H9 (cell line): ENCODE measurements at regions not wholly inside any gene's neighbourhood (a gene's known extent, or its start where the extent isn't known, plus 50 kb on each side); places are given as distances from the start of the nearest gene placed in this dataset.

Source experiments
- DNase-seq: peaks from one replicate; pipeline ENCODE4 v3.0.0-alpha.2; 2017
- H2AFZ ChIP-seq: one replicate; pipeline ENCODE4 v1.6.1; 2013; ENCODE audit warnings: mild to moderate bottlenecking, low read length, control low read depth, moderate library complexity
- H2AK5ac ChIP-seq: 2 replicates; pipeline ENCODE4 v1.6.1; 2013; ENCODE audit warnings: low read length, control low read depth, mixed read lengths; ENCODE audit not compliant: insufficient read length
- H2BK120ac ChIP-seq: one replicate; pipeline ENCODE4 v1.6.1; 2013; ENCODE audit warnings: low read depth, mild to moderate bottlenecking, low read length, control low read depth, inconsistent platforms; ENCODE audit not compliant: poor library complexity, severe bottlenecking
- H2BK12ac ChIP-seq: 2 replicates; pipeline ENCODE4 v1.6.1; 2013; ENCODE audit warnings: low read length, control low read depth, mixed read lengths, low read depth; ENCODE audit not compliant: insufficient read length
- H2BK15ac ChIP-seq: 2 replicates; pipeline ENCODE4 v1.6.1; 2013; ENCODE audit warnings: low read depth, low read length, control low read depth
- H2BK20ac ChIP-seq: one replicate; pipeline ENCODE4 v1.6.1; 2013; ENCODE audit warnings: low read depth, mild to moderate bottlenecking, low read length, control low read depth, inconsistent platforms; ENCODE audit not compliant: poor library complexity, severe bottlenecking
- H2BK5ac ChIP-seq: 2 replicates; pipeline ENCODE4 v1.6.1; 2013; ENCODE audit warnings: low read length, control low read depth, mixed read lengths; ENCODE audit not compliant: insufficient read length
- H3K14ac ChIP-seq: 2 replicates; pipeline ENCODE4 v1.6.1; 2013; ENCODE audit warnings: low read length, control low read depth; ENCODE audit not compliant: insufficient read depth
- H3K18ac ChIP-seq: 2 replicates; pipeline ENCODE4 v1.6.1; 2013; ENCODE audit warnings: low read depth, mild to moderate bottlenecking, mixed read lengths, low read length, control low read depth; ENCODE audit not compliant: insufficient read length
- H3K23ac ChIP-seq: 2 replicates; pipeline ENCODE4 v1.6.1; 2013; ENCODE audit warnings: low read length, control low read depth, mixed read lengths, low read depth; ENCODE audit not compliant: insufficient read length
- H3K23me2 ChIP-seq: 2 replicates; pipeline ENCODE4 v1.6.1; 2013; ENCODE audit warnings: low read depth, mild to moderate bottlenecking, mixed read lengths, low read length, control low read depth; ENCODE audit not compliant: insufficient read length, poor library complexity, severe bottlenecking
- H3K27ac ChIP-seq: 2 replicates; pipeline ENCODE4 v1.5.1; 2013; ENCODE audit warnings: low read length, control low read depth, mixed read lengths, low read depth; ENCODE audit not compliant: insufficient read length
- H3K27me3 ChIP-seq: 2 replicates; pipeline ENCODE4 v1.6.1; 2013; ENCODE audit warnings: low read length, control low read depth, inconsistent platforms; ENCODE audit not compliant: insufficient read depth
- H3K4ac ChIP-seq: 2 replicates; pipeline ENCODE4 v1.6.1; 2013; ENCODE audit warnings: low read depth, mild to moderate bottlenecking, control low read depth, inconsistent platforms, low read length, moderate library complexity
- H3K4me1 ChIP-seq: 2 replicates; pipeline ENCODE4 v1.6.1; 2013; ENCODE audit warnings: low read length, control low read depth, inconsistent platforms; ENCODE audit not compliant: insufficient read depth
- H3K4me2 ChIP-seq: 2 replicates; pipeline ENCODE4 v1.6.1; 2013; ENCODE audit warnings: low read length, control low read depth, mixed read lengths; ENCODE audit not compliant: insufficient read length, insufficient read depth
- H3K56ac ChIP-seq: 2 replicates; pipeline ENCODE4 v1.6.1; 2013; ENCODE audit warnings: low read depth, mild to moderate bottlenecking, mixed read lengths, low read length, control low read depth; ENCODE audit not compliant: insufficient read length
- H3K79me1 ChIP-seq: 2 replicates; pipeline ENCODE4 v1.6.1; 2013; ENCODE audit warnings: low read depth, mild to moderate bottlenecking, moderate library complexity, low read length, control low read depth, inconsistent platforms; ENCODE audit not compliant: insufficient read depth, poor library complexity, severe bottlenecking
- H3K79me2 ChIP-seq: 2 replicates; pipeline ENCODE4 v1.6.1; 2013; ENCODE audit warnings: low read length, control low read depth, inconsistent platforms; ENCODE audit not compliant: insufficient read depth
- H3K9ac ChIP-seq: 2 replicates; pipeline ENCODE4 v1.6.1; 2013; ENCODE audit warnings: low read length, control low read depth, mixed read lengths; ENCODE audit not compliant: insufficient read length; ENCODE audit errors: extremely low read depth
- H3K9me3 ChIP-seq: one replicate; pipeline ENCODE4 v1.6.1; 2013; ENCODE audit warnings: low read depth, low read length, inconsistent platforms; ENCODE audit not compliant: control insufficient read depth
- H3T11ph ChIP-seq: one replicate; pipeline ENCODE4 v1.6.1; 2013; ENCODE audit warnings: mild to moderate bottlenecking, low read length, control low read depth, inconsistent platforms
- H4K20me1 ChIP-seq: one replicate; pipeline ENCODE4 v1.6.1; 2013; ENCODE audit not compliant: control insufficient read depth, insufficient read length, insufficient read depth
- H4K5ac ChIP-seq: 2 replicates; pipeline ENCODE4 v1.6.1; 2013; ENCODE audit warnings: low read depth, mild to moderate bottlenecking, mixed read lengths, low read length, control low read depth; ENCODE audit not compliant: insufficient read length
- H4K8ac ChIP-seq: replicated peaks from 2 replicates; pipeline ENCODE4 v1.6.1; 2013; ENCODE audit warnings: low read length, control low read depth, mixed read lengths, low read depth; ENCODE audit not compliant: insufficient read length
- H4K91ac ChIP-seq: 2 replicates; pipeline ENCODE4 v1.6.1; 2013; ENCODE audit warnings: low read depth, mild to moderate bottlenecking, moderate library complexity, mixed read lengths, low read length, control low read depth; ENCODE audit not compliant: insufficient read length
- H3K27ac Mint-ChIP-seq, 3 experiments: 2 replicates in 2 of 3; 3 replicates in 1 of 3; pipeline ENCODE4 v1.8.0; 2020 to 2021; ENCODE audit warnings: mixed read lengths in 3 of 3, mild to moderate bottlenecking in 1 of 3, moderate library complexity in 1 of 3
- H3K27me3 Mint-ChIP-seq: 2 replicates; pipeline ENCODE4 v1.8.0; 2021; ENCODE audit warnings: low read depth, mild to moderate bottlenecking, moderate library complexity, mixed read lengths
- H3K36me3 Mint-ChIP-seq, 3 experiments: 2 replicates in 2 of 3; 3 replicates in 1 of 3; pipeline ENCODE4 v1.8.0; 2020 to 2021; ENCODE audit warnings: low read depth in 3 of 3, mixed read lengths in 3 of 3; ENCODE audit not compliant: insufficient read depth in 1 of 3
- H3K4me1 Mint-ChIP-seq, 2 experiments: 2 replicates each; pipeline ENCODE4 v1.8.0; 2020; ENCODE audit warnings: mixed read lengths in 2 of 2
- H3K4me3 Mint-ChIP-seq, 2 experiments: 2 replicates in 1 of 2; 3 replicates in 1 of 2; pipeline ENCODE4 v1.8.0; 2020 to 2021; ENCODE audit warnings: mild to moderate bottlenecking in 2 of 2, mixed read lengths in 2 of 2, moderate library complexity in 1 of 2
- H3K9me3 Mint-ChIP-seq, 2 experiments: 2 replicates in 1 of 2; 3 replicates in 1 of 2; pipeline ENCODE4 v1.8.0; 2020; ENCODE audit warnings: mild to moderate bottlenecking in 2 of 2, mixed read lengths in 2 of 2, moderate library complexity in 1 of 2
- CTCF ChIP-seq: fragments of 200-600 bp; sonication (generic); conservative IDR thresholded peaks from 3 replicates; pipeline ENCODE4 v1.8.0; 2021; ENCODE audit warnings: antibody characterized with exemption, mild to moderate bottlenecking
- WGBS: extraction: QIAGEN DNeasy Blood & Tissue Kit; methylation state at CpG from one replicate; pipeline ENCODE4 v1.1.7; 2013; ENCODE audit warnings: missing lambda C conversion rate, low lambda C conversion rate, mixed read lengths; ENCODE audit not compliant: insufficient read length; ENCODE audit errors: extremely low coverage; 5-methylcytosine and 5-hydroxymethylcytosine counted together

GRCh38 chr14:73782623-73783022 lies 68.4 kb upstream of the PNMA1 start:
- no peak overlapping the region for H3K56ac ChIP-seq
- H3K4ac ChIP-seq = no peak overlapping the region
- no peak overlapping the region for H2BK120ac ChIP-seq
- TF ChIP-seq CTCF = no peak
- Mint-ChIP-seq H3K9me3 (no peaks in the 10 kb centered on the region; a peak in 1 of 5 replicates), H3K36me3 (no peaks in the 10 kb centered on the region), H3K4me3 (no peak overlapping the region), H3K4me1 (peaks cover 35 to 41% of the 10 kb centered on the region in 2 experiments), H3K27ac (no peak overlapping the region), H3K27me3 (peaks cover 91% of the 10 kb centered on the region)
- no peak overlapping the region for H3K14ac ChIP-seq
- no peaks in the 10 kb centered on the region for H4K20me1 ChIP-seq
- H2AK5ac ChIP-seq = no peak overlapping the region
- H3K79me2 ChIP-seq = no peaks in the 10 kb centered on the region
- no CpG with 5 or more reads among the region's 2 CpGs for WGBS
- no peak overlapping the region for H3K23ac ChIP-seq
- H3K79me1 ChIP-seq = no peaks in the 10 kb centered on the region
- H4K5ac ChIP-seq = no peak overlapping the region
- no peak overlapping the region for H3K4me2 ChIP-seq
- peaks cover 3% of the 10 kb centered on the region; the same call in 1 of the 2 replicates for H3K4me1 ChIP-seq
- peak; percentile 9 for DNase-seq
- H3K27me3 ChIP-seq = peaks cover 12% of the 10 kb centered on the region; the same call in 1 of the 2 replicates
- no peak overlapping the region for H3K27ac ChIP-seq
- H2AFZ ChIP-seq = no peak overlapping the region
- H4K91ac ChIP-seq = no peak overlapping the region
- H2BK12ac ChIP-seq = no peak overlapping the region
- H2BK15ac ChIP-seq = no peak overlapping the region
- no peak overlapping the region for H3K9ac ChIP-seq
- H3K23me2 ChIP-seq = peaks cover 19% of the 10 kb centered on the region
- H3K18ac ChIP-seq = no peak overlapping the region
- H2BK5ac ChIP-seq = no peak overlapping the region
- no peak overlapping the region for H2BK20ac ChIP-seq
- no peak overlapping the region for H4K8ac ChIP-seq
- no peak overlapping the region for H3T11ph ChIP-seq
- H3K9me3 ChIP-seq = no peaks in the 10 kb centered on the region
